HS-27A (cell line): ENCODE measurements at regions not wholly inside any gene's neighbourhood (a gene's known extent, or its start where the extent isn't known, plus 50 kb on each side); places are given as distances from the start of the nearest gene placed in this dataset.

Experiments used
- DNase-seq: peaks from one replicate; pipeline ENCODE4 v3.0.0-alpha.2; 2012; ENCODE audit warnings: low read depth, missing footprints

- DNase-seq, result no peak
Observed at GRCh38 chr4:81627590-81627989, 155.9 kb upstream of the RASGEF1B start.

GRCh38 chr4:81626851-81627250 is 155.1 kb upstream of the RASGEF1B start:
- no peak for DNase-seq

- DNase-seq, result no peak
Observed at GRCh38 chr4:81625422-81626417, 154.0 kb upstream of the RASGEF1B start.

GRCh38 chr4:81623434-81623833 is 151.7 kb upstream of the RASGEF1B start:
- DNase-seq, result no peak

GRCh38 chr4:81622474-81623184 is 150.9 kb upstream of the RASGEF1B start:
- no peak for DNase-seq

- no peak for DNase-seq
Observed at GRCh38 chr4:81622028-81622427, 150.3 kb upstream of the RASGEF1B start.

- no peak for DNase-seq
Observed at GRCh38 chr4:81621490-81621889, 149.8 kb upstream of the RASGEF1B start.

GRCh38 chr4:81620442-81620841 is 148.7 kb upstream of the RASGEF1B start:
- DNase-seq, result no peak

GRCh38 chr4:81617545-81617944 is 145.8 kb upstream of the RASGEF1B start:
- DNase-seq, result no peak

GRCh38 chr4:81611221-81611620 is 139.5 kb upstream of the RASGEF1B start:
- no peak for DNase-seq

GRCh38 chr4:81609844-81610243 is 138.1 kb upstream of the RASGEF1B start:
- no peak for DNase-seq

GRCh38 chr4:81607950-81608349 is 136.2 kb upstream of the RASGEF1B start:
- no peak for DNase-seq

- DNase-seq, result no peak
Observed at GRCh38 chr4:81606801-81607501, 135.2 kb upstream of the RASGEF1B start.

- no peak for DNase-seq
Observed at GRCh38 chr4:81606166-81606565, 134.5 kb upstream of the RASGEF1B start.

GRCh38 chr4:81605271-81605670 is 133.6 kb upstream of the RASGEF1B start:
- no peak for DNase-seq

GRCh38 chr4:81604683-81605218 is 133.0 kb upstream of the RASGEF1B start:
- DNase-seq, result no peak

- no peak for DNase-seq
Observed at GRCh38 chr4:81602854-81603253, 131.1 kb upstream of the RASGEF1B start.

- DNase-seq, result no peak
Observed at GRCh38 chr4:81601358-81601694, 129.6 kb upstream of the RASGEF1B start.

GRCh38 chr4:81600520-81601357 is 129.0 kb upstream of the RASGEF1B start:
- no peak for DNase-seq

GRCh38 chr4:81599742-81600380 is 128.2 kb upstream of the RASGEF1B start:
- DNase-seq, result no peak
